Upper lobe of left lung (tissue), 6 donors: ENCODE measurements at regions not wholly inside any gene's neighbourhood (a gene's known extent, or its start where the extent isn't known, plus 50 kb on each side); places are given as distances from the start of the nearest gene placed in this dataset.

Source experiments
- ATAC-seq, 2 donors: fragments of 200-7000 bp; cut with Tn5 transposase; one replicate each; pipeline ENCODE4 v1.9.1; 2022; ENCODE audit warnings: mild to moderate bottlenecking in 2 of 2, moderate library complexity in 2 of 2; ENCODE audit not compliant: low FRiP score in 2 of 2
- DNase-seq, 2 donors: peaks; one replicate each; pipeline ENCODE4 v3.0.0-alpha.2; 2019 to 2020
- H3K27ac ChIP-seq, 4 donors: fragments of 200-600 bp; sonication (generic); one replicate each; pipeline ENCODE4 v1.5.1; 2016 to 2019
- H3K27me3 ChIP-seq, 4 donors: fragments of 200-600 bp; sonication (generic); one replicate each; pipeline ENCODE4 v1.5.1; 2017 to 2019
- H3K36me3 ChIP-seq, 4 donors: fragments of 200-600 bp; sonication (generic); one replicate each; pipeline ENCODE4 v1.5.1; 2016 to 2019
- H3K4me1 ChIP-seq, 4 donors: fragments of 200-600 bp; sonication (generic); one replicate each; pipeline ENCODE4 v1.5.1; 2018 to 2019
- H3K4me3 ChIP-seq, 4 donors: fragments of 200-600 bp; sonication (generic); one replicate each; pipeline ENCODE4 v1.5.1; 2017 to 2019; ENCODE audit warnings: mild to moderate bottlenecking in 2 of 4, moderate library complexity in 1 of 4
- H3K9me3 ChIP-seq, 4 donors: fragments of 200-600 bp; sonication (generic); one replicate each; pipeline ENCODE4 v1.5.1; 2018 to 2019
- CTCF ChIP-seq, 6 experiments: fragments of 450-650 bp in 4 of 6; fragments of 200-600 bp in 2 of 6; sonication (generic) in 2 of 6; IDR thresholded peaks; one replicate each; pipeline ENCODE4 v1.5.1; 2016 to 2019; ENCODE audit warnings: antibody characterized with exemption in 6 of 6
- EP300 ChIP-seq, 4 donors: sonication (generic); formaldehyde crosslinking; IDR thresholded peaks; one replicate each; pipeline ENCODE4 v1.5.1; 2017; ENCODE audit warnings: antibody characterized with exemption in 4 of 4, control low read depth in 2 of 4
- POLR2A ChIP-seq, 4 donors: fragments of 450-650 bp; IDR thresholded peaks; one replicate each; pipeline ENCODE4 v1.5.1; 2016 to 2017; ENCODE audit warnings: antibody characterized with exemption in 4 of 4, mild to moderate bottlenecking in 2 of 4
- POLR2AphosphoS5 ChIP-seq, 2 donors: sonication (generic); formaldehyde crosslinking; IDR thresholded peaks; one replicate each; pipeline ENCODE4 v1.5.1; 2017; ENCODE audit warnings: antibody characterized with exemption in 2 of 2
- WGBS, 2 donors: methylation state at CpG; one replicate each; pipeline ENCODE4 v1.1.5; 2017 to 2018; 5-methylcytosine and 5-hydroxymethylcytosine counted together
- donor health status: DM: no; HTN: no; CAD: no; lungs with moderate emphysema.
- donor health status: DM: no; HTN: yes; CAD: no; lungs with severe emphysema.

GRCh38 chr5:164000241-164000640, 494.8 kb downstream of the MAT2B start:
- no peak for TF ChIP-seq POLR2AphosphoS5 (IDR thresholded peaks at IDR 0.05)
- TF ChIP-seq POLR2A (IDR thresholded peaks at IDR 0.05): no peak
- TF ChIP-seq EP300 (IDR thresholded peaks at IDR 0.05): no peak
- TF ChIP-seq CTCF (IDR thresholded peaks at IDR 0.05): no peak
- Histone ChIP-seq H3K4me3 (no peak overlapping the region), H3K4me1 (no peaks in the 10 kb centered on the region), H3K27ac (no peak overlapping the region), H3K27me3 (no peaks in the 10 kb centered on the region), H3K36me3 (no peaks in the 10 kb centered on the region), H3K9me3 (no peaks in the 10 kb centered on the region)
- DNase-seq (no peak), ATAC-seq (no peak)
- WGBS, 2 donors: 73 to 81% methylated on average over 3 of the region's 3 CpGs

GRCh38 chr5:164000819-164001218, 495.4 kb downstream of the MAT2B start:
- WGBS, 2 donors: 83 to 88% methylated on average over 3 of the region's 3 CpGs
- no peak overlapping the region for H3K4me3 ChIP-seq
- ATAC-seq: no peak

GRCh38 chr5:164002214-164002613, 496.8 kb downstream of the MAT2B start:
- H3K4me3 ChIP-seq: no peak overlapping the region
- no peak overlapping the region for H3K27ac ChIP-seq
- H3K36me3 ChIP-seq: no peaks in the 10 kb centered on the region
- no peaks in the 10 kb centered on the region for H3K9me3 ChIP-seq
- H3K4me1 ChIP-seq: no peaks in the 10 kb centered on the region
- no peaks in the 10 kb centered on the region for H3K27me3 ChIP-seq
- TF ChIP-seq CTCF (IDR thresholded peaks at IDR 0.05) (no peak), POLR2A (IDR thresholded peaks at IDR 0.05) (no peak), EP300 (IDR thresholded peaks at IDR 0.05) (no peak), POLR2AphosphoS5 (IDR thresholded peaks at IDR 0.05) (no peak)
- no peak for ATAC-seq
- DNase-seq: no peak
- 48 to 56% methylated on average over 3 of the region's 3 CpGs for WGBS, 2 donors

More at GRCh38 chr5:164000819-164001218, 495.4 kb downstream of the MAT2B start:
- H3K36me3 ChIP-seq: no peaks in the 10 kb centered on the region
- DNase-seq: no peak
- no peaks in the 10 kb centered on the region for H3K27me3 ChIP-seq
- TF ChIP-seq CTCF (IDR thresholded peaks at IDR 0.05): no peak
- TF ChIP-seq POLR2A (IDR thresholded peaks at IDR 0.05): no peak
- no peak for TF ChIP-seq POLR2AphosphoS5 (IDR thresholded peaks at IDR 0.05)
- TF ChIP-seq EP300 (IDR thresholded peaks at IDR 0.05): no peak
- H3K27ac ChIP-seq: no peak overlapping the region
- no peaks in the 10 kb centered on the region for H3K9me3 ChIP-seq
- no peaks in the 10 kb centered on the region for H3K4me1 ChIP-seq

GRCh38 chr5:164002628-164003027, 497.2 kb downstream of the MAT2B start:
- no peak for ATAC-seq
- WGBS, 2 donors: 69 to 72% methylated on average over 3 of the region's 3 CpGs

More at GRCh38 chr5:164002628-164003027, 497.2 kb downstream of the MAT2B start:
- H3K4me1 ChIP-seq: no peaks in the 10 kb centered on the region
- no peaks in the 10 kb centered on the region for H3K36me3 ChIP-seq
- no peak for TF ChIP-seq CTCF (IDR thresholded peaks at IDR 0.05)
- no peak for TF ChIP-seq EP300 (IDR thresholded peaks at IDR 0.05)
- TF ChIP-seq POLR2A (IDR thresholded peaks at IDR 0.05): no peak
- no peaks in the 10 kb centered on the region for H3K27me3 ChIP-seq
- no peak overlapping the region for H3K4me3 ChIP-seq
- no peak for DNase-seq
- H3K27ac ChIP-seq: no peak overlapping the region
- no peaks in the 10 kb centered on the region for H3K9me3 ChIP-seq
